KMS-11 (cell line): ENCODE measurements at regions not wholly inside any gene's neighbourhood (a gene's known extent, or its start where the extent isn't known, plus 50 kb on each side); places are given as distances from the start of the nearest gene placed in this dataset.

ENCODE experiments used
- H2AFZ ChIP-seq: fragments of 200-600 bp; sonication (generic); 2 replicates; pipeline ENCODE4 v1.6.1; 2016; ENCODE audit warnings: antibody characterized with exemption, mixed run types, low read depth
- H3K27ac ChIP-seq: fragments of 200-600 bp; sonication (generic); 2 replicates; pipeline ENCODE4 v1.6.1; 2016; ENCODE audit warnings: mild to moderate bottlenecking, mixed run types
- H3K27me3 ChIP-seq: fragments of 200-600 bp; sonication (generic); 2 replicates; pipeline ENCODE4 v1.6.1; 2017; ENCODE audit warnings: mild to moderate bottlenecking, low read depth, mixed run types, moderate library complexity; ENCODE audit not compliant: insufficient read depth
- H3K36me3 ChIP-seq: fragments of 200-600 bp; sonication (generic); 2 replicates; pipeline ENCODE4 v1.6.1; 2017; ENCODE audit warnings: mild to moderate bottlenecking, mixed run types; ENCODE audit not compliant: insufficient read depth
- H3K4me1 ChIP-seq: fragments of 200-600 bp; sonication (generic); 2 replicates; pipeline ENCODE4 v1.6.1; 2016; ENCODE audit warnings: mild to moderate bottlenecking, low read depth, mixed run types; ENCODE audit not compliant: poor library complexity, severe bottlenecking
- H3K4me2 ChIP-seq: fragments of 200-600 bp; sonication (generic); 2 replicates; pipeline ENCODE4 v1.7.0; 2016; ENCODE audit warnings: mild to moderate bottlenecking, mixed run types
- H3K4me3 ChIP-seq: fragments of 200-600 bp; sonication (generic); IDR thresholded peaks from 2 replicates; pipeline ENCODE4 v1.6.1; 2017; ENCODE audit warnings: low read depth, low read length, mixed read lengths; ENCODE audit not compliant: insufficient read depth
- H3K79me2 ChIP-seq: fragments of 200-600 bp; sonication (generic); 2 replicates; pipeline ENCODE4 v1.6.1; 2016; ENCODE audit warnings: low read depth, mixed run types; ENCODE audit not compliant: insufficient read depth
- H3K9ac ChIP-seq: fragments of 200-600 bp; sonication (generic); 2 replicates; pipeline ENCODE4 v1.6.1; 2016; ENCODE audit warnings: mild to moderate bottlenecking, mixed run types
- H4K20me1 ChIP-seq: fragments of 200-600 bp; sonication (generic); 2 replicates; pipeline ENCODE4 v1.6.1; 2016; ENCODE audit warnings: mild to moderate bottlenecking, mixed run types; ENCODE audit not compliant: insufficient read depth
- CTCF ChIP-seq: fragments of 200-600 bp; sonication (generic); conservative IDR thresholded peaks from 2 replicates; pipeline ENCODE4 v1.6.1; 2017; ENCODE audit warnings: low read depth, mild to moderate bottlenecking, antibody characterized with exemption, low read length, moderate library complexity, mixed read lengths

DNA sequence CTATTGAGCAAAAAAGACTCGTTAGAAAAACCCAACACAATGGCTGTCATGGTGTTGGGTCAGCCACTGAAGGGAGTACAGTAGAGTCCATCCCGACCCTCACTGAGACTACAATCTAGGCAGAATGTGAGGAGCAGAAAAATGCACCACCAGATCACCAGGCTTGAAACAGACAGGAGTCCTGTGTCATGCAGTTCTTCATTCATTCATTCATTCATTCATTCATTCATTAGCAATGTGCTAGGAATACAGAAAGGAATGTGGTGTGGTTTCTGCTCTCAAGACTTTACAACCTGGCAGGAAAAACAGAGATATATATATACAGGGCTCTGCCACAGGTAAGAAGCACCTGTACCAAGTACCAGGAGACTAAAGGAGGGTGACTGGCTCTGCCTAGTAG lies 392.3 kb downstream of the OMA1 start:
- no peak overlapping the region for H3K9ac ChIP-seq
- H4K20me1 ChIP-seq: no peaks in the 10 kb centered on the region
- TF ChIP-seq CTCF: no peak
- no peak overlapping the region for H2AFZ ChIP-seq
- H3K27ac ChIP-seq: no peak overlapping the region
- H3K4me3 ChIP-seq: no peak overlapping the region
- H3K36me3 ChIP-seq: no peaks in the 10 kb centered on the region
- no peaks in the 10 kb centered on the region for H3K79me2 ChIP-seq
- H3K27me3 ChIP-seq: no peaks in the 10 kb centered on the region
- H3K4me1 ChIP-seq: no peaks in the 10 kb centered on the region
- no peak overlapping the region for H3K4me2 ChIP-seq

- no peak for TF ChIP-seq CTCF
- H3K27ac ChIP-seq: no peak overlapping the region
- no peaks in the 10 kb centered on the region for H3K79me2 ChIP-seq
- no peak overlapping the region for H2AFZ ChIP-seq
- no peaks in the 10 kb centered on the region for H3K27me3 ChIP-seq
- no peak overlapping the region for H3K4me2 ChIP-seq
- no peaks in the 10 kb centered on the region for H3K36me3 ChIP-seq
- no peaks in the 10 kb centered on the region for H3K4me1 ChIP-seq
- H3K9ac ChIP-seq: no peak overlapping the region
- H4K20me1 ChIP-seq: no peaks in the 10 kb centered on the region
- H3K4me3 ChIP-seq: no peak overlapping the region
Measured at GRCh38 chr1:58152697-58153096, 393.8 kb downstream of the OMA1 start.

DNA sequence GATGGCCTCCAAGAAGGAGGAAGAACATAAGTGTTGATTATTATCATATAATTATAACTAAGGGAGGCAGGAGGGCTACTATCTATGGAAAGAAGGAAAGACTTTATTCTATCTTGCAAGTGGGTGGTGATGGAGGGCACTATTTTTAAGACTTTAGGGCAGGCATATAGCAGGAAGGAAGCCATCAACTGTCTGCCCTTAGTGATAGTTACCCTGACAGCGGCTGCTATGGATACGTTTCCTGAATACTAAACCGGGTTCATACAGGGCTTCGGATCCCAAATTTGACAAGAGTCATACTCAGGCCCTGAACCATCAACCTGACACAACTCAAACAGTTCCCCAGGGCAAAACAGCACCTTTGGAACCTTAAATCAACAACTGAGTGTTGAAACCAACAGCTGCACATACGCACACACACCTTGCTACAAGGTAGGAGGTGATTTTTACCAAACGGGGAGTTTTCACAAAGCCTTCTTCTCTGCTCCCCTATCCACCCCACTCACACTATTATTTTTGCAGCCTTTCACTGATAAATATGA lies 397.2 kb downstream of the OMA1 start:
- no peak for TF ChIP-seq CTCF
- no peaks in the 10 kb centered on the region for H4K20me1 ChIP-seq
- H2AFZ ChIP-seq: no peak overlapping the region
- no peaks in the 10 kb centered on the region for H3K27me3 ChIP-seq
- H3K4me1 ChIP-seq: no peaks in the 10 kb centered on the region
- H3K9ac ChIP-seq: no peak overlapping the region
- no peak overlapping the region for H3K27ac ChIP-seq
- H3K4me2 ChIP-seq: no peak overlapping the region
- H3K4me3 ChIP-seq: no peak overlapping the region
- no peaks in the 10 kb centered on the region for H3K79me2 ChIP-seq
- H3K36me3 ChIP-seq: no peaks in the 10 kb centered on the region

DNA sequence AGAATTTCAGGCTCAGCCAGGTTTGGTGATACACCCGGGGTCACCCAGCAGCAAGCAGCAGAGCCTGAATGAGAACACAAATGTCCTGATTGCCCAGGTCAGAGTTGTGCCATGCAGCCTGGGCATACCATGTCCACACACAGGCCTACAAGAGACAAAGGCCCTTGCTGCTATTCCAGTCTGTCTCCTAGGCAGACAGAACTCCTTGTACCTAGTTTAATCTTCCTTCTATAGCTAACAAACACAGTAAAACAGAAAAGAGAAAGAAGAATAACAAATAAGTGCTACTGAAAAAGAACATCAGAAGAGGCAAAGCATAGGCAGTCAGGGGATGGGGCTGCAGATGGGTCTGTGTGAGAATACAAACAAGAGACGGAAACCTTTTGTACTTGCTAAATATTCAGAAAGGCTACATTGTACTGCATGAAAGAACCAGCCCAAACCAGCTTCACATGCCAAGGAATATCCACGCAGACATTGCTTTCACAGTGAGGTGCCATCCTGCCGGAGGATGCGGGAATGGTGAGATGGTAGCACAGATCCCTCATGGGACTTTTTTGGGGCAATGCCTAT lies 401.7 kb downstream of the OMA1 start:
- Histone ChIP-seq H3K9ac (no peak overlapping the region), H3K4me1 (no peaks in the 10 kb centered on the region), H3K27ac (no peak overlapping the region), H3K27me3 (no peaks in the 10 kb centered on the region), H3K4me3 (no peak overlapping the region), H2AFZ (no peak overlapping the region), H3K36me3 (no peaks in the 10 kb centered on the region), H3K79me2 (no peaks in the 10 kb centered on the region), H3K4me2 (no peak overlapping the region), H4K20me1 (no peaks in the 10 kb centered on the region)
- TF ChIP-seq CTCF: no peak
